ENCODE measurements at regions not wholly inside any gene's neighbourhood (a gene's known extent, or its start where the extent isn't known, plus 50 kb on each side); places are given as distances from the start of the nearest gene placed in this dataset.

DNA sequence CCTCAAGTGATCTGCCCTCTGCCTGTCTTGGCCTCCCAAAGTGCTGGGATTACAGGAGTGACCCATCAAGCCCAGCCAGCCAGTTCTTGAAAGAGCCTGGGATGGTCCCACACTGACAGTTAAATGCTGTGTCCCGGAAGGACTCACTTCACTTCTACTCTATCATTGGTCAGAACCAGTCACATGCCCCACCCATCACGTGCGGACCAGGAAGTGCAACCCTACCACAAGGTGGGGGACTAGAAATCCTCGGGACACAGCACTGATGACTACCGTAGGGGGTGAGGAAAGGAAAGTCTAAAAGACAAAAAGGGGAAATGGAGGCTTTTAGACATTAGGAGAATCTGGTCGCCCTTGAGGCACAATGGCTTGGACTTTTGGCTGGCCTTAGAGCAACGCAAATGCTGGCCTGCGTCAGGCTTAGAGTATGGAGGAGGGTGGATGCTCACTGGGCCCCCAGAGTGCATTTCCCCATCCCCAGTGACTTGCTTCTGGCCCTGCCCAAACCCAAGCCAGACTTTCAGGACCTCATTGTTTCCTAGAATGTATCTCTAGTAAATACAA lies 207.7 kb downstream of the TTC8 start:
- Histone ChIP-seq H3K4me3 (no peak overlapping the region), H3K27ac (no peak overlapping the region), H3K9me3 (no peaks in the 10 kb centered on the region), H3K36me3 (no peaks in the 10 kb centered on the region), H3K27me3 (no peaks in the 10 kb centered on the region), H3K4me1 (peaks cover 0 to 4% (median 3%) of the 10 kb centered on the region in 3 donors)
- no peak for DNase-seq
- intact Hi-C loops (cut with DNase I) = no loop called here
- WGBS, 2 donors = 83 to 84% methylated on average over 8 of the region's 8 CpGs
- FAIRE-seq = no peak
- TF ChIP-seq, protein P1, sequence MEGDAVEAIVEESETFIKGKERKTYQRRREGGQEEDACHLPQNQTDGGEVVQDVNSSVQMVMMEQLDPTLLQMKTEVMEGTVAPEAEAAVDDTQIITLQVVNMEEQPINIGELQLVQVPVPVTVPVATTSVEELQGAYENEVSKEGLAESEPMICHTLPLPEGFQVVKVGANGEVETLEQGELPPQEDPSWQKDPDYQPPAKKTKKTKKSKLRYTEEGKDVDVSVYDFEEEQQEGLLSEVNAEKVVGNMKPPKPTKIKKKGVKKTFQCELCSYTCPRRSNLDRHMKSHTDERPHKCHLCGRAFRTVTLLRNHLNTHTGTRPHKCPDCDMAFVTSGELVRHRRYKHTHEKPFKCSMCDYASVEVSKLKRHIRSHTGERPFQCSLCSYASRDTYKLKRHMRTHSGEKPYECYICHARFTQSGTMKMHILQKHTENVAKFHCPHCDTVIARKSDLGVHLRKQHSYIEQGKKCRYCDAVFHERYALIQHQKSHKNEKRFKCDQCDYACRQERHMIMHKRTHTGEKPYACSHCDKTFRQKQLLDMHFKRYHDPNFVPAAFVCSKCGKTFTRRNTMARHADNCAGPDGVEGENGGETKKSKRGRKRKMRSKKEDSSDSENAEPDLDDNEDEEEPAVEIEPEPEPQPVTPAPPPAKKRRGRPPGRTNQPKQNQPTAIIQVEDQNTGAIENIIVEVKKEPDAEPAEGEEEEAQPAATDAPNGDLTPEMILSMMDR (IDR thresholded peaks at IDR 0.05) = no peak
- no peak for ATAC-seq

DNA sequence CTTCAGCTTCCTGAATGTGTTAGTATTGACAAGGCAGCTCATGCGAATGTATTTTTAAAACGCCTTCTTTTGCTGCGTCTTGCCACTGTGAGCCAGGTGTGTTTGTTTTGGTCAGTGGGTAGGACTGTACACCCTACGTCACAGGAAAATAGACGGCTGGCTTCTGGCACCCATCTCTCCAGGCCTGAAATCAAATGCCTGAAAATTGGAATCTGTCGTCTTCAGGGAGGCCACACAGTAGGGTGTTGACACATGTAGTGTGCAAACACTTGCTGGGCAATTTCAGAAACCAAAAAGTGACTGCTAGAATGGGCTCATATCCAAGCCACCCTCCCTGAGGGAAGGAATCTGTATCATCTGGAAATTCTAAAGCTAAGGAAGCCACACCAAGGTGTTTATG lies 209.3 kb downstream of the TTC8 start:
- intact Hi-C loops (cut with DNase I) = no loop called here
- DNase-seq (peak in 3 of 6 donors; percentile 28 to 57 (median 49)), FAIRE-seq (no peak), ATAC-seq (peak; percentile 73 to 95 (median 82))
- Histone ChIP-seq H3K27ac (no peak overlapping the region), H3K4me1 (no peaks in the 10 kb centered on the region), H3K4me3 (no peak overlapping the region), H3K36me3 (no peaks in the 10 kb centered on the region), H3K9me3 (no peaks in the 10 kb centered on the region), H3K27me3 (no peaks in the 10 kb centered on the region)
- 26 to 32% methylated on average over 6 of the region's 6 CpGs for WGBS, 2 donors
- TF ChIP-seq, protein P1 (IDR thresholded peaks at IDR 0.05) = no peak

DNA sequence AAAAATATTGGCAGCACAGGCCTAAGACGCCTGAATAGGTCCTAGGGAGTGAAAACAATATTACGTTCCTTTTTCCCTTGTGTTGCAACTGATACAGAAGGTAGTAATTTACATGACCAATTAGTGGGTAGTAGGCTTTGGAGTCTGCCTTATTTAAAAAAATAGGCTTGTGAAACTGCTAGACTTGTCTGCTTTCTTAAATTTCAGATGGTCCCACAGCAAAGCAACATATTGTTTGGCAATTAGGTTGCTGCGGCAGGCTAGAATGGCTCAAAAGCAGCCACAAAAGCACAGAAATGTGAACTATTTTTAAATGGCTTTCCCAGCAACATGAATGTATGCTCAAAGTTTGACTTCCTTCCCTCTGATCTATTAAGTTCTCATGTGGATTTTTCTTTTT lies 211.9 kb downstream of the TTC8 start:
- WGBS, 2 donors = 91 to 94% methylated on average over 3 of the region's 3 CpGs
- DNase-seq (no peak), FAIRE-seq (no peak), ATAC-seq (no peak)
- Histone ChIP-seq H3K36me3 (no peaks in the 10 kb centered on the region), H3K27ac (no peak overlapping the region), H3K4me3 (no peak overlapping the region), H3K9me3 (no peaks in the 10 kb centered on the region), H3K27me3 (no peaks in the 10 kb centered on the region), H3K4me1 (peaks cover 0 to 5% (median 4%) of the 10 kb centered on the region in 3 donors)
- TF ChIP-seq, protein P1 (IDR thresholded peaks at IDR 0.05) = no peak
- intact Hi-C loops (cut with DNase I) = loop anchor here in 1 of 3 donors (5.0 kb wide), 1 partner anchor 881 kb away; no protein-coding TSS in a partner anchor

DNA sequence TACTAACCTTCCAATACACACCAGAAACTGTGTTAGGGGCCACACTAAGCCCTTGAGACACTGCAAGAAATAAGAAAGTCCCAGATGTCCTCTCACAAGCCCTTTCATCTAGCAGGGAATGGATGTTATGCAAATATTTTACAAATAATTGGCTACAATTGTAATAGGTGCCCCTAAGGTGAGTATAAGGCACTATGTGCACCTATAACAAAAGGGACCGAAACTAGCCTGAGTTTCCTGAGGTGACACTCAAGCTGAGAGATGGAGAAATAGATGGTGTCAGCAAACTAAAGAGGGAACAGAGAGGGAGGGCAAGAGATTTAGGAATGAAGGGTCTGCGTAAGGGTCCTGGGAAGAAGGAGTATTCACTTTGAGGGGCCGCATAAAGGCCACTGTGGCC lies 212.6 kb downstream of the TTC8 start:
- Histone ChIP-seq H3K9me3 (no peaks in the 10 kb centered on the region), H3K27ac (no peak overlapping the region), H3K4me3 (no peak overlapping the region), H3K4me1 (peaks cover 0 to 12% (median 4%) of the 10 kb centered on the region in 3 donors), H3K27me3 (no peaks in the 10 kb centered on the region), H3K36me3 (no peaks in the 10 kb centered on the region)
- TF ChIP-seq, protein P1 (IDR thresholded peaks at IDR 0.05) = no peak
- FAIRE-seq (no peak), ATAC-seq (no peak), DNase-seq (no peak)
- intact Hi-C loops (cut with DNase I) = loop anchor here in 1 of 3 donors (5.0 kb wide), 1 partner anchor 880 kb away; no protein-coding TSS in a partner anchor
- WGBS, 2 donors = 85 to 94% methylated on average over 3 of the region's 3 CpGs

DNA sequence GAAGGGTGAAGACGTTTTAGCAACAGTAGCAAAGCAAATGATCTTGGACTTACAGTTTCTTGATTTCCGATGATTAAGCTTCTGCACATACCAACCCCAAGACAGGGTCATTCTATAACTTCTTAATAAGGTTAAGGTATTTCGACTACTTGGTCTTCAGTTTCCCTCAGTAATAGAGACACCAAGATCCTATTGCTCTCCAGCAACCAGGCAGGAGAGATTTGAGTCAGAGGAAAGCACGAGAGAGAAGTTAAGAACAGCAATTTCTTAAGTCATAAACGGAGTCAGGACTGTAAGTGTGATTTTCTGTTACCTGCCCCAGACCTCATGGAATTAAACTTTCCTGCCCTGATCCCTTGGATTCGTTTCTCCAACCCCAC lies 215.6 kb downstream of the TTC8 start:
- no peaks in the 10 kb centered on the region for H3K36me3 ChIP-seq
- peak overlapping the region in 2 of 4 donors; percentile 22 to 35 for H3K4me3 ChIP-seq
- peak overlapping the region; percentile 79 to 97 (median 94) for H3K27ac ChIP-seq
- FAIRE-seq (no peak), ATAC-seq (no peak), DNase-seq (no peak)
- 33 to 42% methylated on average over 6 of the region's 6 CpGs for WGBS, 2 donors
- TF ChIP-seq, protein P1 (IDR thresholded peaks at IDR 0.05) = no peak
- peaks cover 0 to 12% (median 4%) of the 10 kb centered on the region in 3 donors for H3K4me1 ChIP-seq
- no peaks in the 10 kb centered on the region for H3K27me3 ChIP-seq
- H3K9me3 ChIP-seq = no peaks in the 10 kb centered on the region
- intact Hi-C loops (cut with DNase I) = no loop called here

Data from pancreas (tissue), 10 donors.